ENCODE measurements at regions not wholly inside any gene's neighbourhood (a gene's known extent, or its start where the extent isn't known, plus 50 kb on each side); places are given as distances from the start of the nearest gene placed in this dataset.

DNA sequence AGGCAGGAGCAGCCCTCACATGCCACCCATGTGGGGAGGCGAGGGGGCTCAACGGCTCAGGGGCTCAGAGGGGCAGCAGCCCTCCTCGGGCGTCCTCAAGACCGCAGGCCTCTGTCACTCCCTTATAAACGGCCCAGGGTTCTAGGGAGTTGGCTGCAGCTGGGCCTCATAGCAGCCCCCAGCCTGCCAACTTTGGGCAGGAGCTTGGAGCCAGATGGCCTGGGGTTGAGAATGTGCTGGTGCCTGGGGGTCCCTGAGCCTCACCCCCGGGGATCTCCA, 51.0 kb upstream of the RNU6ATAC start:
- TF ChIP-seq, protein P1, sequence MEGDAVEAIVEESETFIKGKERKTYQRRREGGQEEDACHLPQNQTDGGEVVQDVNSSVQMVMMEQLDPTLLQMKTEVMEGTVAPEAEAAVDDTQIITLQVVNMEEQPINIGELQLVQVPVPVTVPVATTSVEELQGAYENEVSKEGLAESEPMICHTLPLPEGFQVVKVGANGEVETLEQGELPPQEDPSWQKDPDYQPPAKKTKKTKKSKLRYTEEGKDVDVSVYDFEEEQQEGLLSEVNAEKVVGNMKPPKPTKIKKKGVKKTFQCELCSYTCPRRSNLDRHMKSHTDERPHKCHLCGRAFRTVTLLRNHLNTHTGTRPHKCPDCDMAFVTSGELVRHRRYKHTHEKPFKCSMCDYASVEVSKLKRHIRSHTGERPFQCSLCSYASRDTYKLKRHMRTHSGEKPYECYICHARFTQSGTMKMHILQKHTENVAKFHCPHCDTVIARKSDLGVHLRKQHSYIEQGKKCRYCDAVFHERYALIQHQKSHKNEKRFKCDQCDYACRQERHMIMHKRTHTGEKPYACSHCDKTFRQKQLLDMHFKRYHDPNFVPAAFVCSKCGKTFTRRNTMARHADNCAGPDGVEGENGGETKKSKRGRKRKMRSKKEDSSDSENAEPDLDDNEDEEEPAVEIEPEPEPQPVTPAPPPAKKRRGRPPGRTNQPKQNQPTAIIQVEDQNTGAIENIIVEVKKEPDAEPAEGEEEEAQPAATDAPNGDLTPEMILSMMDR (IDR thresholded peaks at IDR 0.05; ENCODE audit: control extremely low read depth in 1 of 3, insufficient read depth in 1 of 3, low read depth in 1 of 3, low read length in 3 of 3) = no peak
- no peak for TF ChIP-seq EZH2 (IDR thresholded peaks at IDR 0.05; ENCODE audit: low read depth, low read length, severe bottlenecking)
- TF ChIP-seq POLR2AphosphoS5 (IDR thresholded peaks at IDR 0.05; ENCODE audit: low read depth, low read length) = no peak
- TF ChIP-seq CBX5 (IDR thresholded peaks at IDR 0.05; ENCODE audit: low read depth, low read length) = no peak
- TF ChIP-seq SP2 (IDR thresholded peaks at IDR 0.05; ENCODE audit: low read length) = no peak
- TF ChIP-seq SRF (IDR thresholded peaks at IDR 0.05; ENCODE audit: low read depth, low read length) = no peak
- TF ChIP-seq POLR2A (IDR thresholded peaks at IDR 0.05; ENCODE audit: control extremely low read depth in 1 of 2, low read depth in 2 of 2, low read length in 2 of 2) = no peak
- TF ChIP-seq MAX (IDR thresholded peaks at IDR 0.05) = no peak
- no peak for TF ChIP-seq YY1 (IDR thresholded peaks at IDR 0.05; ENCODE audit: low read depth, low read length)
- TF ChIP-seq NRF1 (IDR thresholded peaks at IDR 0.05; ENCODE audit: low read depth, low read length) = no peak
